ENCODE measurements at regions not wholly inside any gene's neighbourhood (a gene's known extent, or its start where the extent isn't known, plus 50 kb on each side); places are given as distances from the start of the nearest gene placed in this dataset.

GRCh38 chr16:55384288-55385247 is 60.6 kb downstream of the IRX6 start:
- TF ChIP-seq ZBTB17 (CRISPR knock-in tag; IDR thresholded peaks at IDR 0.05) (no peak), CUX1 (CRISPR knock-in tag; IDR thresholded peaks at IDR 0.05) (no peak), EZH2 (IDR thresholded peaks at IDR 0.05; ENCODE audit: borderline replicate concordance, low read depth, low read length) (no peak)
